ENCODE measurements at regions not wholly inside any gene's neighbourhood (a gene's known extent, or its start where the extent isn't known, plus 50 kb on each side); places are given as distances from the start of the nearest gene placed in this dataset.

DNA sequence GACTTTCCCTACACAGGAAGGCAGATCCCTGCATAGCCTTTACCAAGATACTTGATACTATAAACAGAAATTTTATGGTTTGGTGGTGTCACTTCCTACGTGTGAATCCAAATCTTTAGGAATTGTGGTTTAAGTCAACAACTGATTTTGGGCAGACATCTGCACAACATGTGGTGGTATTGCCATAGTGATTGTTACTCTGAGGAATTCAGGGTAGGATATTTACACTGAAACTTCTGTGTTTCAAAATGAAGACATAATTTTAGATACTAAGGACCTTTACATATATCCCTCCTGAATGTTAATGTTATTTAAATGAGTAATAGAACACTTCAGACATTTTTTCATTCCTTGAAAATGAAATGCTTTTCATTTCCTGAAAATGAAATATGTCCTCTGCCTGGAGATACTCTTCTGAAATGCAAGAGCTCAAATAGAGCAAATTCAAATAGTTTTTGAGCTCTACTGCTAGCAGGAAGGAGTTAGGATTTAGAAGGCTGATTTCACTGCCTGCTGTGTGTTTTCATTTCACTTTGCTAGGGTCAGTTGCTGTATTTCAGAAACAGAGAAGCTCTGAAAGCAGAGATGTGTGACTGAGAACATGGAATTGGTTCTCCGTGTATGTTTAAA, 77.2 kb downstream of the MDH1 start:
- no peak for DNase-seq (ENCODE audit: extremely low spot score)
- POLR2A ChIA-PET: no interaction called here
- CTCF ChIA-PET: no interaction called here
- TF ChIP-seq, protein P1, sequence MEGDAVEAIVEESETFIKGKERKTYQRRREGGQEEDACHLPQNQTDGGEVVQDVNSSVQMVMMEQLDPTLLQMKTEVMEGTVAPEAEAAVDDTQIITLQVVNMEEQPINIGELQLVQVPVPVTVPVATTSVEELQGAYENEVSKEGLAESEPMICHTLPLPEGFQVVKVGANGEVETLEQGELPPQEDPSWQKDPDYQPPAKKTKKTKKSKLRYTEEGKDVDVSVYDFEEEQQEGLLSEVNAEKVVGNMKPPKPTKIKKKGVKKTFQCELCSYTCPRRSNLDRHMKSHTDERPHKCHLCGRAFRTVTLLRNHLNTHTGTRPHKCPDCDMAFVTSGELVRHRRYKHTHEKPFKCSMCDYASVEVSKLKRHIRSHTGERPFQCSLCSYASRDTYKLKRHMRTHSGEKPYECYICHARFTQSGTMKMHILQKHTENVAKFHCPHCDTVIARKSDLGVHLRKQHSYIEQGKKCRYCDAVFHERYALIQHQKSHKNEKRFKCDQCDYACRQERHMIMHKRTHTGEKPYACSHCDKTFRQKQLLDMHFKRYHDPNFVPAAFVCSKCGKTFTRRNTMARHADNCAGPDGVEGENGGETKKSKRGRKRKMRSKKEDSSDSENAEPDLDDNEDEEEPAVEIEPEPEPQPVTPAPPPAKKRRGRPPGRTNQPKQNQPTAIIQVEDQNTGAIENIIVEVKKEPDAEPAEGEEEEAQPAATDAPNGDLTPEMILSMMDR (IDR thresholded peaks at IDR 0.05; ENCODE audit: control extremely low read depth, extremely low read depth, low read depth, missing control alignments): no peak

DNA sequence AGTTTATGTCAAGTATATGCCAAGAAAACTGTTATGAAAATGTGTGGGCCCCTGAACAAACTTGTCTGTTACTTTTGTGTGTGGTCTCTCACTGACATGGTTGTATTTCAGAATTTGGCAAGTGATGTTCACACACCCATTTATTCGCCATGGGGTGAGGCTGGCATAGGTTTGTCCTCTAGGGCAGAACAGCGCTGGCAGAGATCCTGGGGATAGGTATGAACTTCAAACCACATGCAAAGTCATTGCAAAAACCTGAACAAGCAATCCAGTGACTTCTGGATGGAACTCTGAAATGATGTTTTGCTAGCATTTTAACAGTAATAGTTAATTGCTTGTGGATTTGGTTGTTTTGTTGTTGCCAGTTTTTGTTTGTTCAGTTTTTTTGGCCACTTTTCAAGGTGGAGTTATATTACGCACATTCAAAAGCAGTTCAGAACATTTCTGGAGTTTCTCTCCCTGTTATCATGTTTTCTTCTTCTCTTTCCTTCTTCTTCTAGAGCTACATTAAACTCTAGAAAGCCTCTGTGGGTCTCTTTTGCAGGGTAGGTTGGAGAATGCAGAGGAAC, 78.5 kb downstream of the MDH1 start:
- TF ChIP-seq, protein P1 (IDR thresholded peaks at IDR 0.05; ENCODE audit: control extremely low read depth, extremely low read depth, low read depth, missing control alignments): no peak
- CTCF ChIA-PET: no interaction called here
- POLR2A ChIA-PET: no interaction called here
- DNase-seq (ENCODE audit: extremely low spot score): no peak

DNA sequence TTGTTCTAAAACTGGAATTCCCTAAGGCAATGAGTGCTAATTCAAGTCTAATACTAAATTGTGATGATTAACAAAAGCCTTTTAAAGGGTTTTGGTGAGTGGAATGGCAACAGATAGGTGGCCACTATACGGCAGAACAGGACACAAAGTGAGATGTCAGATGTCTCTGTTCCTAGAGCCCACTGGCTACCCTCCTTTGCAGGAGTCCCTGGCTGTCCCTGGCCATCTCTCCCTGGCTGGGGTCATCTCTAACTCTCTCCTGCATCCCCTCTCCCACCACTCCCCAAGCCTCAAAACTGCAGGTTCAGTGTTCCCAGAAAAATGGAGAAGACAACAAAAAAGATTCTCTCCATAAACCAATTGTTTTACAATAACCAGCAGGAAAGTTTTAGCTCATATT, 79.2 kb downstream of the MDH1 start:
- ChIA-PET CTCF (interaction anchor here (1.9 kb wide), 1 partner anchor 12 kb away, joined by 4 read pairs; no protein-coding TSS in a partner anchor), POLR2A (no interaction called here)
- no peak for DNase-seq (ENCODE audit: extremely low spot score)
- TF ChIP-seq, protein P1 (IDR thresholded peaks at IDR 0.05; ENCODE audit: control extremely low read depth, extremely low read depth, low read depth, missing control alignments): no peak

DNA sequence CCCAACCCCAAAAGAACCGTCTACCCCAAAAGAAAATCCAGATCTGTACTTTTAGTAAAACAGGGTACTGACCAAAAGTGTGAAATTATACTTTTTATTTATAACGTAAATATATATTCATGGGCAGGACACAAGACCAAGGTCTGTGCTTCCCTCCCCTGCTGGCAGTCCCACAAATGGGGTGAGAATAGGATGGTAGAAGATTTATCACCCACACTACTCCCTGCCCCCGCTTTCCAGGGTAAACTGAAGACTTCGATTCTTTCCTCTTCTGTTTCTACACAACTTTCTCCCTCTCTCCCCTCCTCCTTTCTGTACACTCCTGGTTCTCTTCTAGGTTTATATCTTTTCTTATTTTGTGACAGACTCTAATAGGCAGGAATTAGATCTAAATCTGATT, 79.7 kb downstream of the MDH1 start:
- ChIA-PET POLR2A (no interaction called here), CTCF (interaction anchor here (1.9 kb wide), 1 partner anchor 12 kb away, joined by 4 read pairs; no protein-coding TSS in a partner anchor)
- no peak for DNase-seq (ENCODE audit: extremely low spot score)
- TF ChIP-seq, protein P1 (IDR thresholded peaks at IDR 0.05; ENCODE audit: control extremely low read depth, extremely low read depth, low read depth, missing control alignments): no peak

DNA sequence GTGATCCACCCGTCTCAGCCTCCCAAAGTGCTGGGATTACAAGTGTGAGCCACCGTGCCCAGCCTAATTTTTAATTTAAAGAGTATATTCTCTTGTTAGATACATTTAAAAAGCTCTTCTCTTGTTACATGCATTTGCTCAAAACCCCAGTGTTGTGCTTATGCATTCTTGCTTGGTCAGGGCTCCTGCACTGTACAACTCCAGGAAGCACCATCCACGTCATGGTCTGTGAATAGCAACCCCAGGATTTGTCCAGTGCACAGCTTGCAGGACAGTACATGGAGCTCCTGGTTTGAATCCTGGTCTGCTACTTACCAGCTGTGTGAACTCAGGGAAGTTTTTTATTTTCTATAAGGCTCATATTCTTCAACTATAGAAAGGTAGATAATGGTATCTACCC, 80.8 kb downstream of the MDH1 start:
- TF ChIP-seq, protein P1 (IDR thresholded peaks at IDR 0.05; ENCODE audit: control extremely low read depth, extremely low read depth, low read depth, missing control alignments): no peak
- POLR2A ChIA-PET: no interaction called here
- no peak for DNase-seq (ENCODE audit: extremely low spot score)
- CTCF ChIA-PET: interaction anchor here (1.0 to 1.9 kb wide), 5 partner anchors 11 to 111 kb away, joined by 3 to 5 read pairs (median 3); no protein-coding TSS in a partner anchor

DNA sequence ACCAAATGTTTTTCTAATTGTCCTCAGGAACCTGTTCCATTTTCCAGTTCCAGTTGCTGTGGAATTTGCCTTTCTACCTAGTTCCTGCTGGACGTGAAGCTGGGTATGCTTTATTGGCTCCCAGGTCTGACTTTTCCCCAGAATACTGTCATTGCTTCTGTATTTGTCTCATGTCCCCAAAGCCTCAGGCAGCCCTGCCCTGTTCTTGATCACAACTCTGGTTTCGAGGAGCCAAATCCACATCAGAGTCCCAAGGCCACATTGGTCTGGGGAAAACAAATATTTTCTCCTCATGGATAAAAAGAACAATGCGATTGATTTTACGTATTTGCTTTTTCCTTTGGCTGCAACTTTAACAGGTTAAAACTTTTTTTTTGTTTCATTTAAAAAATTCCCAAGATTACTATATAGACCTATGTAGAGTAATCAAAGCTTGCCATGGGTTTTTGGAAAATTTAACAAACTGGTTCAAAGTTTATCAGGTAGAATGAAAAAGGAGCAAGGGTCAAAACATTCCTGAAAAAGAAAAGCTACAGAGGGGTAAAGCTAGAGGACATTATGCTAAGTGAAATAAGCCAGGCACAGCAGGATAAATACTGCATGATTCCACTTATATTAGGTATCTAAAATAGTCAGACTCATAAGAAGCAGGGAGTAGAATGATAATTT, 85.2 kb downstream of the MDH1 start:
- DNase-seq (ENCODE audit: extremely low spot score): no peak

More for the DNA sequence above, 85.2 kb downstream of the MDH1 start:
- TF ChIP-seq, protein P1 (IDR thresholded peaks at IDR 0.05; ENCODE audit: control extremely low read depth, extremely low read depth, low read depth, missing control alignments): no peak
- CTCF ChIA-PET: interaction anchor here (4.0 kb wide), 1 partner anchor 25 kb away, joined by 12 read pairs; no protein-coding TSS in a partner anchor
- POLR2A ChIA-PET: no interaction called here
